ENCODE measurements at regions not wholly inside any gene's neighbourhood (a gene's known extent, or its start where the extent isn't known, plus 50 kb on each side); places are given as distances from the start of the nearest gene placed in this dataset.

DNA sequence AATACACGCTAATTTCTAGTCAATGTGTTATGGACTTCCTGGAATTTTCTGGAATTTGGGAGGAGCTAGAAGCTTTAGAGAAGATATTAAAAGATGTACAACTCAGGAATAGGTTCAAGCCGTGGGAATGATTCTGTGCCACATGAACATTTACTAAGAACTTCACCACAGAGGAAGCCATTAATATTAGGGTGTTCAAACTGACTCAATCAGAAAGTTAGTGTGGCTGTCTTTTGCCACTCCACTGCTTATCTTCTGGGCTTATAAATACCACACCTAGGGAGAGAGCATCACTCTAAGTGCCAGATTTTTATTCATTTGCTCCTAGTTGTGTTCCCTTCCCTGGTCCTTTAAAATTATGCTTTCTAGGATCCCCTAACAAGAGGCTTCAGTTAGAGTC lies 409.8 kb downstream of the KCTD8 start:
- TF ChIP-seq MTF1 (CRISPR knock-in tag; IDR thresholded peaks at IDR 0.05) (no peak), ZBTB34 (CRISPR knock-in tag; IDR thresholded peaks at IDR 0.05) (no peak), SNRNP70 (IDR thresholded peaks at IDR 0.05; ENCODE audit: low read depth, low read length) (no peak), SMC3 (IDR thresholded peaks at IDR 0.05; ENCODE audit: low read length) (no peak), GTF2F1 (IDR thresholded peaks at IDR 0.05; ENCODE audit: low read length) (no peak), POLR2A (IDR thresholded peaks at IDR 0.05; ENCODE audit: insufficient read depth in 1 of 2, low read depth in 2 of 2, low read length in 2 of 2) (no peak), ATF3 (CRISPR knock-in tag; IDR thresholded peaks at IDR 0.05) (no peak), ZNF382 (CRISPR knock-in tag; IDR thresholded peaks at IDR 0.05; ENCODE audit: borderline replicate concordance) (no peak), POLR2AphosphoS5 (IDR thresholded peaks at IDR 0.05; ENCODE audit: low read depth, low read length) (no peak)
- TF ChIP-seq, protein P1, sequence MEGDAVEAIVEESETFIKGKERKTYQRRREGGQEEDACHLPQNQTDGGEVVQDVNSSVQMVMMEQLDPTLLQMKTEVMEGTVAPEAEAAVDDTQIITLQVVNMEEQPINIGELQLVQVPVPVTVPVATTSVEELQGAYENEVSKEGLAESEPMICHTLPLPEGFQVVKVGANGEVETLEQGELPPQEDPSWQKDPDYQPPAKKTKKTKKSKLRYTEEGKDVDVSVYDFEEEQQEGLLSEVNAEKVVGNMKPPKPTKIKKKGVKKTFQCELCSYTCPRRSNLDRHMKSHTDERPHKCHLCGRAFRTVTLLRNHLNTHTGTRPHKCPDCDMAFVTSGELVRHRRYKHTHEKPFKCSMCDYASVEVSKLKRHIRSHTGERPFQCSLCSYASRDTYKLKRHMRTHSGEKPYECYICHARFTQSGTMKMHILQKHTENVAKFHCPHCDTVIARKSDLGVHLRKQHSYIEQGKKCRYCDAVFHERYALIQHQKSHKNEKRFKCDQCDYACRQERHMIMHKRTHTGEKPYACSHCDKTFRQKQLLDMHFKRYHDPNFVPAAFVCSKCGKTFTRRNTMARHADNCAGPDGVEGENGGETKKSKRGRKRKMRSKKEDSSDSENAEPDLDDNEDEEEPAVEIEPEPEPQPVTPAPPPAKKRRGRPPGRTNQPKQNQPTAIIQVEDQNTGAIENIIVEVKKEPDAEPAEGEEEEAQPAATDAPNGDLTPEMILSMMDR (CRISPR knock-in tag; IDR thresholded peaks at IDR 0.05), result no peak

All from HepG2 (cell line).